MM.1S (cell line): ENCODE measurements at regions not wholly inside any gene's neighbourhood (a gene's known extent, or its start where the extent isn't known, plus 50 kb on each side); places are given as distances from the start of the nearest gene placed in this dataset.

Source experiments
- EZH2phosphoT487 ChIP-seq: fragments of 300-600 bp; sonication (generic); IDR thresholded peaks from 2 replicates; pipeline ENCODE4 v1.6.1; 2018; ENCODE audit warnings: antibody characterized with exemption, low read length
- TF ChIP-seq, protein P1 (sequence below): fragments of 300-600 bp; sonication (generic); IDR thresholded peaks from 2 replicates; pipeline ENCODE4 v1.5.1; 2016; ENCODE audit warnings: antibody characterized with exemption, low read length, mixed read lengths

DNA sequence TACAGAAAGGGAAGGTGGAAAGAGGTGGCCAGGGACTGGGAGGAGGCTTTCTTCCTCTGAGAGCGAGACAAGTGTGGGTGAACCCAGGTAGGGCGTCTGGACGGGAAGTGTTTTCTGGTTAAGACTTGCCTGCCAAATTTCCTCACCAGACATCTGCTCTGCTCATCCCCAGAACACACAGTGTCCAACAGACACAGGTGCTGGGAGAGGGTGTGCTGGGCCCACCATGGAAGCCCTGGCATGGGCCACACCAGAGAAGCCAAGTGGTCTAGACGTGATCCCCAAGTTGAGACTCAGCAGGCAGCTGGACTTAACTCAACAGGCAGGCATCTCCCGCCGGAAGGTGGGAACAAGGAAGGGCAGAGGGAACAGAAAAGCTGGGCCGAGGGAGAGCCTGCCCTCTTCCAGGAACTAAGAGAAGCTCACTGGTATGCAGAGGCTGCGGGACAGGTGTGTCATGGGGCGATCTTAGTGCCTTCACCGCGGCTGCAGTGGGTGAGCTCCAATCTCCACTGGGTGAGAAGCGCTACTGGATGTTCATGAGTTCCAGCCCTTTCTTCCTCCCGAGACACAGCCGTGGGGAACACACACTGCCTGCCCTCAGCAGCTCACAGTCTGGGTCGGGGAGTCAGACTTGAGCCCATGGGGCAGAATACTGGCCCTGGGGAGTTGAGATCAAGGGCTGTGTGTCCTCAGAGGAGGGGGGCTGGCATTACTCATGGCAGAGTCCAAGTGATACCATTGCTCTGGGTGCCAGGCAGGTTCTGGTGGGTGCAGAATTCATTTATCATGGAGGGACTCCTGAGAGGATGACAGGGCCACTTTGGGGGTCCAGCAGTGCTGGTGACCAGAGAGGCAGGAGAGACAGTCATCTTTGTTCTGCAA, 110.2 kb downstream of the CPZ start:
- TF ChIP-seq, protein P1, sequence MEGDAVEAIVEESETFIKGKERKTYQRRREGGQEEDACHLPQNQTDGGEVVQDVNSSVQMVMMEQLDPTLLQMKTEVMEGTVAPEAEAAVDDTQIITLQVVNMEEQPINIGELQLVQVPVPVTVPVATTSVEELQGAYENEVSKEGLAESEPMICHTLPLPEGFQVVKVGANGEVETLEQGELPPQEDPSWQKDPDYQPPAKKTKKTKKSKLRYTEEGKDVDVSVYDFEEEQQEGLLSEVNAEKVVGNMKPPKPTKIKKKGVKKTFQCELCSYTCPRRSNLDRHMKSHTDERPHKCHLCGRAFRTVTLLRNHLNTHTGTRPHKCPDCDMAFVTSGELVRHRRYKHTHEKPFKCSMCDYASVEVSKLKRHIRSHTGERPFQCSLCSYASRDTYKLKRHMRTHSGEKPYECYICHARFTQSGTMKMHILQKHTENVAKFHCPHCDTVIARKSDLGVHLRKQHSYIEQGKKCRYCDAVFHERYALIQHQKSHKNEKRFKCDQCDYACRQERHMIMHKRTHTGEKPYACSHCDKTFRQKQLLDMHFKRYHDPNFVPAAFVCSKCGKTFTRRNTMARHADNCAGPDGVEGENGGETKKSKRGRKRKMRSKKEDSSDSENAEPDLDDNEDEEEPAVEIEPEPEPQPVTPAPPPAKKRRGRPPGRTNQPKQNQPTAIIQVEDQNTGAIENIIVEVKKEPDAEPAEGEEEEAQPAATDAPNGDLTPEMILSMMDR = no peak
- no peak for TF ChIP-seq EZH2phosphoT487
